ENCODE measurements at regions not wholly inside any gene's neighbourhood (a gene's known extent, or its start where the extent isn't known, plus 50 kb on each side); places are given as distances from the start of the nearest gene placed in this dataset.

GRCh38 chr5:32961059-32961415 is 249.9 kb downstream of the NPR3 start:
- Histone ChIP-seq H3K36me3 (ENCODE audit: low read depth, low read length) (no peaks in the 10 kb centered on the region), H3F3A (ENCODE audit: low read length, unreplicated experiment) (no peaks in the 10 kb centered on the region), H3K4me1 (ENCODE audit: insufficient read depth, low read length) (peaks cover 9% of the 10 kb centered on the region), H3K4me2 (ENCODE audit: low read length) (no peak overlapping the region), H3K9me3 (ENCODE audit: low read length) (no peaks in the 10 kb centered on the region), H4K20me1 (ENCODE audit: low read length) (no peaks in the 10 kb centered on the region), H3K27ac (ENCODE audit: low read length) (peak overlapping the region; percentile 71), H3K9me2 (replicated peaks; ENCODE audit: low read length) (no peaks in the 10 kb centered on the region), H3K79me2 (ENCODE audit: low read length) (no peaks in the 10 kb centered on the region), H3K27me3 (ENCODE audit: low read length) (no peaks in the 10 kb centered on the region), H3K4me3 (ENCODE audit: low read length) (no peak overlapping the region), H2AFZ (ENCODE audit: low read length) (no peak overlapping the region), H3K9ac (ENCODE audit: low read length) (no peak overlapping the region)
- CTCF ChIA-PET, result no interaction called here
- intact Hi-C loops (cut with micrococcal nuclease), result no loop called here
- TF ChIP-seq EZH2 (IDR thresholded peaks at IDR 0.05; ENCODE audit: low read length, unreplicated experiment) (no peak), EZH2phosphoT487 (IDR thresholded peaks at IDR 0.05; ENCODE audit: borderline replicate concordance, low read length) (no peak)
- TF ChIP-seq, protein P1, sequence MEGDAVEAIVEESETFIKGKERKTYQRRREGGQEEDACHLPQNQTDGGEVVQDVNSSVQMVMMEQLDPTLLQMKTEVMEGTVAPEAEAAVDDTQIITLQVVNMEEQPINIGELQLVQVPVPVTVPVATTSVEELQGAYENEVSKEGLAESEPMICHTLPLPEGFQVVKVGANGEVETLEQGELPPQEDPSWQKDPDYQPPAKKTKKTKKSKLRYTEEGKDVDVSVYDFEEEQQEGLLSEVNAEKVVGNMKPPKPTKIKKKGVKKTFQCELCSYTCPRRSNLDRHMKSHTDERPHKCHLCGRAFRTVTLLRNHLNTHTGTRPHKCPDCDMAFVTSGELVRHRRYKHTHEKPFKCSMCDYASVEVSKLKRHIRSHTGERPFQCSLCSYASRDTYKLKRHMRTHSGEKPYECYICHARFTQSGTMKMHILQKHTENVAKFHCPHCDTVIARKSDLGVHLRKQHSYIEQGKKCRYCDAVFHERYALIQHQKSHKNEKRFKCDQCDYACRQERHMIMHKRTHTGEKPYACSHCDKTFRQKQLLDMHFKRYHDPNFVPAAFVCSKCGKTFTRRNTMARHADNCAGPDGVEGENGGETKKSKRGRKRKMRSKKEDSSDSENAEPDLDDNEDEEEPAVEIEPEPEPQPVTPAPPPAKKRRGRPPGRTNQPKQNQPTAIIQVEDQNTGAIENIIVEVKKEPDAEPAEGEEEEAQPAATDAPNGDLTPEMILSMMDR (conservative IDR thresholded peaks at IDR 0.05; ENCODE audit: low read depth, low read length), result no peak
- no TSS peak for BruUV-seq (replicated peaks)
- POLR2A ChIA-PET (ENCODE audit: unreplicated experiment), result no interaction called here
- DNase-seq (peak; percentile 41), ATAC-seq (no peak)

DNA sequence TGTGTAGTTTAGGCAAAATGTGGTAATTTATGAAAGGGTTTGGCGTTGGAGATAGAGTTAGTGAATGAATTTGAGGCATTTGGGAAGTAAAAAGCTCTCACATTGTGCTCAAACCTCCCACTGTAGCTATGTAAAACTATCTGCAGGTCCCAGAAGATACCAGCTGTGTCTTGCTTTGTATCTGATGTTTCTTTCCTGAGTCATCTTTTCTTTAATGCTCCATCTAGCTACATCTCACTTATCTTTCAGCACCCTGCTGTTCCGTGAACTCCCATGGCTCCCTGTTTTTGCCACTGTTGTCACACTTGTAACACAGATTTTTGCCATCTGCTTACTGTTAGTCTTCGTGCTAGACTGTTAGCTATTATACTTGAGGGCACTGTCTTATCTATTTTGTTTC is 253.1 kb downstream of the NPR3 start:
- no peaks in the 10 kb centered on the region for H3K36me3 ChIP-seq (ENCODE audit: low read depth, low read length)
- BruUV-seq (replicated peaks), result no TSS peak
- no peaks in the 10 kb centered on the region for H3K9me2 ChIP-seq (replicated peaks; ENCODE audit: low read length)
- ChIA-PET CTCF (no interaction called here), POLR2A (ENCODE audit: unreplicated experiment) (no interaction called here)
- H3K4me1 ChIP-seq (ENCODE audit: insufficient read depth, low read length), result peaks cover 9% of the 10 kb centered on the region
- TF ChIP-seq EZH2phosphoT487 (IDR thresholded peaks at IDR 0.05; ENCODE audit: borderline replicate concordance, low read length) (no peak), EZH2 (IDR thresholded peaks at IDR 0.05; ENCODE audit: low read length, unreplicated experiment) (no peak)
- TF ChIP-seq, protein P1 (conservative IDR thresholded peaks at IDR 0.05; ENCODE audit: low read depth, low read length), result no peak
- H3K27ac ChIP-seq (ENCODE audit: low read length), result no peak overlapping the region
- H3K9me3 ChIP-seq (ENCODE audit: low read length), result no peaks in the 10 kb centered on the region
- no peaks in the 10 kb centered on the region for H3F3A ChIP-seq (ENCODE audit: low read length, unreplicated experiment)
- DNase-seq, result no peak
- no peaks in the 10 kb centered on the region for H3K27me3 ChIP-seq (ENCODE audit: low read length)
- H3K4me2 ChIP-seq (ENCODE audit: low read length), result no peak overlapping the region
- no peak overlapping the region for H2AFZ ChIP-seq (ENCODE audit: low read length)
- H3K4me3 ChIP-seq (ENCODE audit: low read length), result no peak overlapping the region
- H3K9ac ChIP-seq (ENCODE audit: low read length), result no peak overlapping the region
- intact Hi-C loops (cut with micrococcal nuclease), result no loop called here
- H3K79me2 ChIP-seq (ENCODE audit: low read length), result no peaks in the 10 kb centered on the region
- H4K20me1 ChIP-seq (ENCODE audit: low read length), result no peaks in the 10 kb centered on the region
- ATAC-seq, result no peak

- Histone ChIP-seq H3K4me1 (ENCODE audit: insufficient read depth, low read length) (peaks cover 23% of the 10 kb centered on the region), H4K20me1 (ENCODE audit: low read length) (no peaks in the 10 kb centered on the region), H2AFZ (ENCODE audit: low read length) (peak overlapping the region; percentile 66), H3F3A (ENCODE audit: low read length, unreplicated experiment) (no peaks in the 10 kb centered on the region), H3K36me3 (ENCODE audit: low read depth, low read length) (no peaks in the 10 kb centered on the region), H3K9me3 (ENCODE audit: low read length) (no peaks in the 10 kb centered on the region), H3K27ac (ENCODE audit: low read length) (peak overlapping the region; percentile 89), H3K27me3 (ENCODE audit: low read length) (no peaks in the 10 kb centered on the region), H3K4me2 (ENCODE audit: low read length) (peak overlapping the region; percentile 52), H3K4me3 (ENCODE audit: low read length) (peak overlapping the region; percentile 6; the same call in 1 of the 2 replicates), H3K9me2 (replicated peaks; ENCODE audit: low read length) (no peaks in the 10 kb centered on the region), H3K79me2 (ENCODE audit: low read length) (no peaks in the 10 kb centered on the region), H3K9ac (ENCODE audit: low read length) (peak overlapping the region; percentile 48)
- peak; percentile 93 for ATAC-seq
- peak; percentile 68 for DNase-seq
- ChIA-PET CTCF (no interaction called here), POLR2A (ENCODE audit: unreplicated experiment) (no interaction called here)
- no TSS peak for BruUV-seq (replicated peaks)
- intact Hi-C loops (cut with micrococcal nuclease), result loop anchor here (5.0 kb wide), 1 partner anchor 34 kb away; no protein-coding TSS in a partner anchor
- TF ChIP-seq EZH2 (IDR thresholded peaks at IDR 0.05; ENCODE audit: low read length, unreplicated experiment), result no peak
- TF ChIP-seq, protein P1 (conservative IDR thresholded peaks at IDR 0.05; ENCODE audit: low read depth, low read length), result no peak
- no peak for TF ChIP-seq EZH2phosphoT487 (IDR thresholded peaks at IDR 0.05; ENCODE audit: borderline replicate concordance, low read length)
These were observed 262.5 kb downstream of the NPR3 start for GRCh38 chr5:32973646-32974045.

All from PC-3 (cell line).